Upper lobe of left lung (tissue), 4 donors: ENCODE measurements at regions not wholly inside any gene's neighbourhood (a gene's known extent, or its start where the extent isn't known, plus 50 kb on each side); places are given as distances from the start of the nearest gene placed in this dataset.

Source experiments
- CTCF ChIP-seq, 6 experiments: fragments of 450-650 bp in 4 of 6; fragments of 200-600 bp in 2 of 6; sonication (generic) in 2 of 6; IDR thresholded peaks; one replicate each; pipeline ENCODE4 v1.5.1; 2016 to 2019; ENCODE audit warnings: antibody characterized with exemption in 6 of 6
- POLR2A ChIP-seq, 4 donors: fragments of 450-650 bp; IDR thresholded peaks; one replicate each; pipeline ENCODE4 v1.5.1; 2016 to 2017; ENCODE audit warnings: antibody characterized with exemption in 4 of 4, mild to moderate bottlenecking in 2 of 4

GRCh38 chr2:67346718-67347407, 50.3 kb upstream of the ETAA1 start:
- TF ChIP-seq CTCF (IDR thresholded peaks at IDR 0.05) (no peak), POLR2A (IDR thresholded peaks at IDR 0.05) (no peak)
